ENCODE measurements at regions not wholly inside any gene's neighbourhood (a gene's known extent, or its start where the extent isn't known, plus 50 kb on each side); places are given as distances from the start of the nearest gene placed in this dataset.

DNA sequence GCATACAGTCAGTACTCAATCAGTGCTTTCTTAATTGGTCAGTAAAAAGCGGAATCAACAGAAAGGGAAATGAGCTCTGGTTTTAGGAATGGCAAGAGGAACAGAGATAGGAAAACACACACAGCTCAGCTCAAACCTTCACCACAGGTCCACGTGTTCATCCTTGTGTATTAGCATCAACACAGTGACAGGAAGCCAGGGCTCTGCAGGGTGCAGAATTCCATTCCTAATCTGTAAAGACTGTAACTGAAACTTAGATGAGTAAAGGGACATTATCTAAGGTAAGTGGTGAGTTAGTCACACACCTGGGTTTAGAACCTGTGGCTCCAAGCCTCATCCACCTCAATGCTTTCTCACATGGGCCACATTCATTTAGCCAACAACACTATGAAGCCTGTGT, 1242.2 kb upstream of the TMEM132C start:
- 64% methylated on average over 2 of the region's 2 CpGs for WGBS
- DNase-seq (ENCODE audit: low read depth in 6 of 9, low spot score in 9 of 9), result no peak
- H3K4me1 ChIP-seq (ENCODE audit: control insufficient read depth in 2 of 2, insufficient read depth in 2 of 2, low read length in 2 of 2), result no peaks in the 10 kb centered on the region
- H3K4me3 ChIP-seq (ENCODE audit: low read length in 2 of 2), result no peak overlapping the region
- H3K27ac ChIP-seq (ENCODE audit: low read depth in 1 of 2, low read length in 1 of 2), result no peak overlapping the region
- no peaks in the 10 kb centered on the region for H3K9me3 ChIP-seq (ENCODE audit: control insufficient read depth in 2 of 2, insufficient read depth in 1 of 2, low read length in 1 of 2)
- H3K36me3 ChIP-seq (ENCODE audit: control insufficient read depth in 2 of 2, insufficient read depth in 2 of 2, low read length in 1 of 2), result no peaks in the 10 kb centered on the region
- no peaks in the 10 kb centered on the region for H3K27me3 ChIP-seq (ENCODE audit: control insufficient read depth in 2 of 2, insufficient read depth in 1 of 2, low read length in 1 of 2)

GRCh38 chr12:127025545-127025944, 1241.4 kb upstream of the TMEM132C start:
- no peak for DNase-seq (ENCODE audit: low read depth in 6 of 9, low spot score in 9 of 9)
- Histone ChIP-seq H3K27me3 (ENCODE audit: control insufficient read depth in 2 of 2, insufficient read depth in 1 of 2, low read length in 1 of 2) (no peaks in the 10 kb centered on the region), H3K9me3 (ENCODE audit: control insufficient read depth in 2 of 2, insufficient read depth in 1 of 2, low read length in 1 of 2) (no peaks in the 10 kb centered on the region), H3K4me3 (ENCODE audit: low read length in 2 of 2) (no peak overlapping the region), H3K27ac (ENCODE audit: low read depth in 1 of 2, low read length in 1 of 2) (no peak overlapping the region), H3K4me1 (ENCODE audit: control insufficient read depth in 2 of 2, insufficient read depth in 2 of 2, low read length in 2 of 2) (no peaks in the 10 kb centered on the region), H3K36me3 (ENCODE audit: control insufficient read depth in 2 of 2, insufficient read depth in 2 of 2, low read length in 1 of 2) (no peaks in the 10 kb centered on the region)
- WGBS, result 73% methylated on average over 1 of the region's 1 CpG

DNA sequence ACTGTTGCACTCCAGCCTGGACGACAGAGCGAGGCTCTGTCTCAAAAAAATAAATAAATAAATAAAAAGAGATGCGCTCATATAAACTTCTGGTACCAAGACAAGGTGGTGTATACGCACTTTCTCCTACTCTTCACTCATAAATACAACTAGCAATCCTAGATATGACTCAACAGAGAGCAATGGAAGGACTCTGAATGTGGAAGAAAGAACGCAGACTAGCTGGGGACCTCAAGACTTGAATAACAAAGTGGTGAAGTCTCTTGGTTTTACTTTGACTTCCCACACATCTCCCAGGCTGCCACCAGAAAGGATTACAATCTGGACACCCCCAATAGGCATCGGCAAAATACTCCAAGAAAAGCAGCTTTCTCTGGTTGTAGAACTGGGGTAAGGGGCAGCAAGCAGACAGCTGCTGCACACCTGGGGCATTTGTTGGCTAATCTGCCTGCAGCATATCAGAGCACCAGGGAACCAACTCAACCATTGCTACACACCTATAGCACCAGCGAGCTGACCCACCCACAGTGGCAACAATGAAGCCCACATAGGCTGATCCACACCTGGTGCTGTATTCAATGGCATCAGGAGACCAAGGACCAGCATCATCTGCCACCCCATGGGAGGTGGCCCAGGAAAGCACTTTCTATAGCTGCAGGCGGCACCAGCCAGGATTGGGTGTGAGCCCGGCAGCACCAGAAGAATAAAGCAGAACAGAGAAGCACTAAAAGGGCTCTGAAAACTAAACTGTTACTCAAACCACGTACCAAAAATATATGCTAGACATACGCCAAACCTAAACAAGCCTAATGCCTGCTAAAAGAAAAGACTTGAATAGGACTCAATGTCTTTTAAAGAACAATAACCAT, 1231.7 kb upstream of the TMEM132C start:
- Histone ChIP-seq H3K27ac (ENCODE audit: low read depth in 1 of 2, low read length in 1 of 2) (no peak overlapping the region), H3K36me3 (ENCODE audit: control insufficient read depth in 2 of 2, insufficient read depth in 2 of 2, low read length in 1 of 2) (no peaks in the 10 kb centered on the region), H3K4me3 (ENCODE audit: low read length in 2 of 2) (no peak overlapping the region), H3K4me1 (ENCODE audit: control insufficient read depth in 2 of 2, insufficient read depth in 2 of 2, low read length in 2 of 2) (no peaks in the 10 kb centered on the region), H3K27me3 (ENCODE audit: control insufficient read depth in 2 of 2, insufficient read depth in 1 of 2, low read length in 1 of 2) (no peaks in the 10 kb centered on the region), H3K9me3 (ENCODE audit: control insufficient read depth in 2 of 2, insufficient read depth in 1 of 2, low read length in 1 of 2) (no peaks in the 10 kb centered on the region)
- no peak for DNase-seq (ENCODE audit: low read depth in 6 of 9, low spot score in 9 of 9)
- WGBS, result 89% methylated on average over 11 of the region's 11 CpGs

DNA sequence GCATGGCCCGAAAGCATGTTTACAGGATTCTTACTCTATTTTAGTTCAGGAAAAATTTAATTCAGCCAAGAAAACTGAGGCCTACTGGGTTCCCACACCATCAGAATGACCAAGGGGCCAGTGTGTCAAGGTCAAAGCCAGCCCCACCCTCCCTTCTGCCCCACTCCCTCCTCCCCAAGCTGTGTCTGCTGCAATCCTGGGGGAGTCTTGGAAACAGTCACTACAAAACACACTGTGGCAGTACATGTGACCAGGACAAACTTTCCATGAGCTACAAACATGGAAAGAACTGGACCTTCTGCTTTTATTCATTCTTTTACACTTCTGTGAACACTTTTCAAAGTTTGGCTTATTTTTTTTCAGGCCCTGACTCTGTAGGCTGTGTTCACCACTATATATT, 1228.8 kb upstream of the TMEM132C start:
- H3K27me3 ChIP-seq (ENCODE audit: control insufficient read depth in 2 of 2, insufficient read depth in 1 of 2, low read length in 1 of 2), result no peaks in the 10 kb centered on the region
- no peak overlapping the region for H3K27ac ChIP-seq (ENCODE audit: low read depth in 1 of 2, low read length in 1 of 2)
- no peaks in the 10 kb centered on the region for H3K36me3 ChIP-seq (ENCODE audit: control insufficient read depth in 2 of 2, insufficient read depth in 2 of 2, low read length in 1 of 2)
- DNase-seq (ENCODE audit: low read depth in 6 of 9, low spot score in 9 of 9), result no peak
- 97% methylated on average over 1 of the region's 1 CpG for WGBS
- no peaks in the 10 kb centered on the region for H3K9me3 ChIP-seq (ENCODE audit: control insufficient read depth in 2 of 2, insufficient read depth in 1 of 2, low read length in 1 of 2)
- no peaks in the 10 kb centered on the region for H3K4me1 ChIP-seq (ENCODE audit: control insufficient read depth in 2 of 2, insufficient read depth in 2 of 2, low read length in 2 of 2)
- H3K4me3 ChIP-seq (ENCODE audit: low read length in 2 of 2), result no peak overlapping the region

- Histone ChIP-seq H3K9me3 (ENCODE audit: control insufficient read depth in 2 of 2, insufficient read depth in 1 of 2, low read length in 1 of 2) (no peaks in the 10 kb centered on the region), H3K4me1 (ENCODE audit: control insufficient read depth in 2 of 2, insufficient read depth in 2 of 2, low read length in 2 of 2) (no peaks in the 10 kb centered on the region), H3K4me3 (ENCODE audit: low read length in 2 of 2) (no peak overlapping the region), H3K27me3 (ENCODE audit: control insufficient read depth in 2 of 2, insufficient read depth in 1 of 2, low read length in 1 of 2) (no peaks in the 10 kb centered on the region), H3K27ac (ENCODE audit: low read depth in 1 of 2, low read length in 1 of 2) (no peak overlapping the region), H3K36me3 (ENCODE audit: control insufficient read depth in 2 of 2, insufficient read depth in 2 of 2, low read length in 1 of 2) (no peaks in the 10 kb centered on the region)
- WGBS, result 89% methylated on average over 10 of the region's 10 CpGs
- DNase-seq (ENCODE audit: low read depth in 6 of 9, low spot score in 9 of 9), result no peak
Observed at GRCh38 chr12:127038761-127039160, 1228.2 kb upstream of the TMEM132C start.

DNA sequence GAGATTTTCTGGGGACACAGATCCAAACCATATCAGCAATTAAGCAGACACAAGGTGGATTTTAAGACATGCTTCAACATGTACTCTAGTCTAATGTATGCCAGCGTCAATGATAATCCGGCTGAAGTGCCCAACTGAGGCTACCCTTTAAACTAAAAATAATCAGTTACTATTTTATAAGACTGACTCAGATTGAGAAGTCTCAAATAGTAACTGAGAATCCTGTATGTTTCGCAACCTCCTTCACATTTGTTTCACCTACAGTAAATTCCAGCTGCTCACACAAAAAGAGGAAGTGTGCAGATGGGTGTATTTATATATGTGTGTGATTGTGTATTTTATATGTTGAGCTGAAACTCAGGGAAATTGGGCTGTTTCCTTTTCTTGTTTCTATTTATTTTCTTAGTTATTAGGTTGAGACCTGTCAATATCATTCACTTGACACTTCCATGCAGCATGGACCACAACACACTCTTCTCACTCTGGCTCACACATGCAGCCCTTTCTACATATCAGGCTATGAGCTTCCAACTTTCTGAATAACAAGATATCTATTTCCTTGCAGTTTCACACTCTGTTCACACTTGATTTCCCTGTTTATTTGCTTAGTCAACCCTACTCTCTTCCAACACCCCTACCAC, 1224.9 kb upstream of the TMEM132C start:
- Histone ChIP-seq H3K9me3 (ENCODE audit: control insufficient read depth in 2 of 2, insufficient read depth in 1 of 2, low read length in 1 of 2) (no peaks in the 10 kb centered on the region), H3K36me3 (ENCODE audit: control insufficient read depth in 2 of 2, insufficient read depth in 2 of 2, low read length in 1 of 2) (no peaks in the 10 kb centered on the region), H3K27ac (ENCODE audit: low read depth in 1 of 2, low read length in 1 of 2) (no peak overlapping the region), H3K27me3 (ENCODE audit: control insufficient read depth in 2 of 2, insufficient read depth in 1 of 2, low read length in 1 of 2) (no peaks in the 10 kb centered on the region), H3K4me3 (ENCODE audit: low read length in 2 of 2) (no peak overlapping the region), H3K4me1 (ENCODE audit: control insufficient read depth in 2 of 2, insufficient read depth in 2 of 2, low read length in 2 of 2) (no peaks in the 10 kb centered on the region)
- no peak for DNase-seq (ENCODE audit: low read depth in 6 of 9, low spot score in 9 of 9)
- 89% methylated on average over 3 of the region's 3 CpGs for WGBS

GRCh38 chr12:127043731-127044130, 1223.2 kb upstream of the TMEM132C start:
- Histone ChIP-seq H3K4me1 (ENCODE audit: control insufficient read depth in 2 of 2, insufficient read depth in 2 of 2, low read length in 2 of 2) (no peaks in the 10 kb centered on the region), H3K36me3 (ENCODE audit: control insufficient read depth in 2 of 2, insufficient read depth in 2 of 2, low read length in 1 of 2) (no peaks in the 10 kb centered on the region), H3K4me3 (ENCODE audit: low read length in 2 of 2) (no peak overlapping the region), H3K9me3 (ENCODE audit: control insufficient read depth in 2 of 2, insufficient read depth in 1 of 2, low read length in 1 of 2) (no peaks in the 10 kb centered on the region), H3K27ac (ENCODE audit: low read depth in 1 of 2, low read length in 1 of 2) (no peak overlapping the region), H3K27me3 (ENCODE audit: control insufficient read depth in 2 of 2, insufficient read depth in 1 of 2, low read length in 1 of 2) (no peaks in the 10 kb centered on the region)
- WGBS, result 90% methylated on average over 3 of the region's 3 CpGs
- DNase-seq (ENCODE audit: low read depth in 6 of 9, low spot score in 9 of 9), result no peak

GRCh38 chr12:127044836-127045235, 1222.1 kb upstream of the TMEM132C start:
- H3K4me3 ChIP-seq (ENCODE audit: low read length in 2 of 2), result no peak overlapping the region
- no peaks in the 10 kb centered on the region for H3K27me3 ChIP-seq (ENCODE audit: control insufficient read depth in 2 of 2, insufficient read depth in 1 of 2, low read length in 1 of 2)
- H3K9me3 ChIP-seq (ENCODE audit: control insufficient read depth in 2 of 2, insufficient read depth in 1 of 2, low read length in 1 of 2), result no peaks in the 10 kb centered on the region
- H3K27ac ChIP-seq (ENCODE audit: low read depth in 1 of 2, low read length in 1 of 2), result no peak overlapping the region
- WGBS, result 80% methylated on average over 1 of the region's 1 CpG
- H3K36me3 ChIP-seq (ENCODE audit: control insufficient read depth in 2 of 2, insufficient read depth in 2 of 2, low read length in 1 of 2), result no peaks in the 10 kb centered on the region
- DNase-seq (ENCODE audit: low read depth in 6 of 9, low spot score in 9 of 9), result no peak
- no peaks in the 10 kb centered on the region for H3K4me1 ChIP-seq (ENCODE audit: control insufficient read depth in 2 of 2, insufficient read depth in 2 of 2, low read length in 2 of 2)

- no peak for DNase-seq (ENCODE audit: low read depth in 6 of 9, low spot score in 9 of 9)
- Histone ChIP-seq H3K27me3 (ENCODE audit: control insufficient read depth in 2 of 2, insufficient read depth in 1 of 2, low read length in 1 of 2) (no peaks in the 10 kb centered on the region), H3K36me3 (ENCODE audit: control insufficient read depth in 2 of 2, insufficient read depth in 2 of 2, low read length in 1 of 2) (no peaks in the 10 kb centered on the region), H3K27ac (ENCODE audit: low read depth in 1 of 2, low read length in 1 of 2) (no peak overlapping the region), H3K4me3 (ENCODE audit: low read length in 2 of 2) (no peak overlapping the region), H3K9me3 (ENCODE audit: control insufficient read depth in 2 of 2, insufficient read depth in 1 of 2, low read length in 1 of 2) (no peaks in the 10 kb centered on the region), H3K4me1 (ENCODE audit: control insufficient read depth in 2 of 2, insufficient read depth in 2 of 2, low read length in 2 of 2) (no peaks in the 10 kb centered on the region)
- WGBS, result 90% methylated on average over 1 of the region's 1 CpG
Observed at GRCh38 chr12:127046467-127046866, 1220.5 kb upstream of the TMEM132C start.
